Fibroblast of the aortic adventitia (primary cell): ENCODE measurements at regions not wholly inside any gene's neighbourhood (a gene's known extent, or its start where the extent isn't known, plus 50 kb on each side); places are given as distances from the start of the nearest gene placed in this dataset.
"Not testable (repeated sequence)": the region's sequence is repeated elsewhere in the genome, so short reads cannot be mapped to it uniquely, and the experiment has no call there.

Experiments used
- DNase-seq: peaks from one replicate; pipeline ENCODE4 v3.0.0-alpha.2; 2010; ENCODE audit warnings: low read depth
- H3K4me3 ChIP-seq: 2 replicates; pipeline ENCODE4 v1.5.1; 2011; ENCODE audit warnings: low read depth, mild to moderate bottlenecking, control low read depth, low read length, moderate library complexity
- TF ChIP-seq, protein P1 (sequence below): IDR thresholded peaks from 2 replicates; pipeline ENCODE4 v1.5.1; 2011; ENCODE audit warnings: mild to moderate bottlenecking, low read length, control low read depth, inconsistent platforms; ENCODE audit not compliant: insufficient read depth

DNA sequence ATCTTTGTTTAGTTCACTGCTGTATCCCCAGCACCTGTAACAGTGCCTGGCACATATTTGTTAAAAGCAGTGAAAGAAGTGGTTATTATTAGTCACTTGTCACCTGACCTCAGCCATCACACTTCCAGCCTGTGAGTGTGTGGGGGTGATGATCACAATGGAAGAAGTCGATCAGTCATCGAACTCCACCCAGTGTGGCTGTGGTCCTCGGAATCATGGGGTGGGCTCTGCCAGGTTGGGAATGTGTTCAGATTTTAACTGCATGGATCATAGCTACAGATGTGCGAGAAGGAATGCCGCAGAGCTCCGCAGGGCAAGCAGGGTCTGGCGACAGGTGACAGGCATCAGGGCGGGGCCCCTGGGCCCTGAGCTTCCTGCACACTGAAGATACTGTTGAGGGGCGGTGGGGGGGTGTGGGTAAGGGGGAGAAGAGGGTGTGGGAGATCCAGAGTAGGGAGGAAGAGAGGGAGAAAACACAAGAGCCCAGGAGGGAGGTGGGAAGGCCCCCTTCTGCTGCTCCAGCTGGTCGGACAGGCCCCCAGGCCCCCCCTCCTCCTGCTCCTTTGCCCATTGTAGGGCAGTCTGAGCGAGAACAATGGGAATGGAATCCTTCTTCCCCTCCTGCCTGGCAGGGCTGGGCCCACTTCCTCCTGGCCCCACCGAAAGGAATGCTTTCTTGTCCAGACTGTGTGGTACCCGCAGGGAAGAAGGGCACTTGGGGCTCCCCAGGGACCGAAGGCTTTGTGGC lies 89.6 kb downstream of the SPRY4 start:
- DNase-seq = peak; percentile 6
- TF ChIP-seq, protein P1, sequence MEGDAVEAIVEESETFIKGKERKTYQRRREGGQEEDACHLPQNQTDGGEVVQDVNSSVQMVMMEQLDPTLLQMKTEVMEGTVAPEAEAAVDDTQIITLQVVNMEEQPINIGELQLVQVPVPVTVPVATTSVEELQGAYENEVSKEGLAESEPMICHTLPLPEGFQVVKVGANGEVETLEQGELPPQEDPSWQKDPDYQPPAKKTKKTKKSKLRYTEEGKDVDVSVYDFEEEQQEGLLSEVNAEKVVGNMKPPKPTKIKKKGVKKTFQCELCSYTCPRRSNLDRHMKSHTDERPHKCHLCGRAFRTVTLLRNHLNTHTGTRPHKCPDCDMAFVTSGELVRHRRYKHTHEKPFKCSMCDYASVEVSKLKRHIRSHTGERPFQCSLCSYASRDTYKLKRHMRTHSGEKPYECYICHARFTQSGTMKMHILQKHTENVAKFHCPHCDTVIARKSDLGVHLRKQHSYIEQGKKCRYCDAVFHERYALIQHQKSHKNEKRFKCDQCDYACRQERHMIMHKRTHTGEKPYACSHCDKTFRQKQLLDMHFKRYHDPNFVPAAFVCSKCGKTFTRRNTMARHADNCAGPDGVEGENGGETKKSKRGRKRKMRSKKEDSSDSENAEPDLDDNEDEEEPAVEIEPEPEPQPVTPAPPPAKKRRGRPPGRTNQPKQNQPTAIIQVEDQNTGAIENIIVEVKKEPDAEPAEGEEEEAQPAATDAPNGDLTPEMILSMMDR = no peak

DNA sequence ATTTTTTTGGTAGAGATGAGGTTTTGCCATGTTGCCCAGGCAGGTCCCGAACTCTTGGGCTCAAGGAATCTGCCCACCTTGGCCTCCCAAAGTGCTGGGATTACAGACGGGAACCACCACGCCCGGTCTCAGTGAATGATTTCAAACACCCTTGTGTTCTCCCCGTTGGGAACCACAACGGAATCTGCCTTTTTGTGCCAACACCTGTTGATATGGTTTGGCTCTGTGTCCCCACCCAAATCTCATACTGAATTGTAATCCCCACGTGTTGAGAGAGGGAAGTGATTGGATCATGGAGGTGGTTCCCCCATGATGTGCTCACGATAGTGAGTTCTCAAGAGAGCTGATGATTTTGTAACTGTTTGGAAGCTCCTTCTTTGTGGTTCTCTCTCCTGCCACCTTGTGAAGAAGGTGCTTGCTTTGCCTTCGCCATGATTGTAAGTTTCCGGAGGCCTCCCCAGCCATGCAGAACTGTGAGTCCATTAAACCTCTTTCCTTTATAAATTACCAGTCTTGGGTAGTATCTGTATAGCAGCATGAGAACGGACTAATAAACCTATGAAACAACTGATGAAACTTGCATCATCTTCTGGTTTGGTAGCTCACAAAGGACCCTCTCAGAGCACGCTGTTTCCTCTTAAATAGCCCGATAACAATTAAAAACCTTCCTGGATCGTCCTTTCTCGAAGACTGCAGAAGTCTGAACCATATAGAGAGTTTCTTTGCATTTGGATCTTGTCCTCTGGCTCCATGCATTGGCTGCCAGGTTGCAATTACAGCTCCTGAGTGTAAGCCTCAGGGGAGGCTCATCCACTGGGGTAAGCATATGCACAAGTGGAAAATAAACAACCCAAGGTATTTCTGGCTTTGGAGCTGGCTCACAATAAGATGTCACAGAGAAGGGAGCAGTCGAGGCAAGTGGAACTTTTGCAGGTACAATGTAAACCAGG lies 91.5 kb downstream of the SPRY4 start:
- DNase-seq = no peak
- TF ChIP-seq, protein P1 = no peak
- H3K4me3 ChIP-seq = no peak overlapping the region

More for the DNA sequence above, 89.6 kb downstream of the SPRY4 start:
- no peak overlapping the region for H3K4me3 ChIP-seq

DNA sequence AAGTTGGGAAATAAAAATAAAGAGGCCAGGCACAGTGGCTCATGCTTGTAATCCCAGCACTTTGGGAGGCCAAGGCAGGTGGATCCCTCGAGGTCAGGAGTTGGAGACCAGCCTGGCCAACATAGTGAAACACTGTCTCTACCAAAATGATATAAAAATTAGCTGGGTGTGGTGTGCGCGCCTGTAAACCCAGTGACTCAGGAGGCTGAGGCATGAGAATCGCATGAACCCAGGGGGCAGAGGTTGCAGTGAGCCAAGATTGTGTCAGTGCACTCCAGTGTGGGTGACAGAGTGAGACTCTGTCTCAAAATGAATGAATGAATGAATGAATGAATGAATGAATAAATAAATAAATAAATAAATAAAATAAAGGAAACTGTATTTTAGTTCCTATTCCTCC lies 93.9 kb downstream of the SPRY4 start:
- not testable (repeated sequence) for H3K4me3 ChIP-seq, DNase-seq

DNA sequence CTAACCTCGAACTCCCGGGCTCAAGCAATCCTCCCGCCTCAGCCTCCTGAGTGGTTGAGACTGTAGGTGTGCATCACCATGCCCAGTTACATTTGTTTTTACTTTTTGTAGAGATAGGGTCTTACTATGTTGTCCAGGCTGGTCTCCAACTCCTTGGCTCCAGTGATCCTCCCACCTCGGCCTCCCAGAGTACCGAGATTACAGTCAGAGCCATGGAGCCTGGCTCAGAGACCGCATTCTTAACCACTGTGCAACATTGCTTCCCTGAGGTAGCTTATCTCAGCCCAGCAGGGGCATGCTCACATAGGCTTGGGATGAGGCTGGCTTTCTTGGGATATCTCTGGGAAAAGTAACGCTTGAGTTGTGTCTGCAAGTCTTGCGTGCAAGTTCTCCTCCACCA lies 99.7 kb downstream of the SPRY4 start:
- H3K4me3 ChIP-seq = no peak overlapping the region
- no peak for DNase-seq
- TF ChIP-seq, protein P1 = no peak

DNA sequence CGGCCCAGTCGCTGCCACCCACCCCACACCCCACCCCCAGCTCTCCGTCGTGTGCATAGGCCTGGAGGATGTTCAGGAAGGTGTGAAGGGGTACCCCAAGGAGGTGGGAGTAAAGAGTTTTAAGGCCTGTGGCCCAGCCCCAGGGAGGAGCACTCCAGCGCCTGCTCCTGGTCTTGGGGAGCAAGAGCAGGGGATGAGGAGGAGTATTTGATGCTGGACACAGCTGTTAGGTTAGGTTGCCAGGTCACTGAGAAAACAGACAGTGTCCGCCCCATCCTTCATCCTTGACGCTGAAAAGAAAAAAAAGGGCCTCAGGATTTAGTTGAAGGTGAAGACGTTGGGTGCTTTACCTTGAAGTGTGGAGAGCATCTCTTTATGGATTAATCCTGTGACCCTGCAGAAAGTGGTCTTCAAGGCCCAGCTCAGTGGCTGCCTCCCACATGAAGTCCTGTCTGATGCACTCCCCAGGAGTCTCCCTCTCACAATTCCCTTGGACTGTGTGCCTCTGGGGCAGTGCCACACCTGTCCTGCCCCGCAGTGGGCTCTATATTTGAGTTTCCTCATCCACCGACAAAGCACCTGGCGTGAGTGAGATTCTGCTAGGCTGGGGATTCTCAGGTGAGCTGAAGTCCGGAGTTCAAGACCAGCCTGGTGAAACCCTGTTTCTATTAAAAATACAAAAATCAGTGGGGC lies 101.8 kb downstream of the SPRY4 start:
- no peak for DNase-seq
- TF ChIP-seq, protein P1 = no peak
- no peak overlapping the region for H3K4me3 ChIP-seq

DNA sequence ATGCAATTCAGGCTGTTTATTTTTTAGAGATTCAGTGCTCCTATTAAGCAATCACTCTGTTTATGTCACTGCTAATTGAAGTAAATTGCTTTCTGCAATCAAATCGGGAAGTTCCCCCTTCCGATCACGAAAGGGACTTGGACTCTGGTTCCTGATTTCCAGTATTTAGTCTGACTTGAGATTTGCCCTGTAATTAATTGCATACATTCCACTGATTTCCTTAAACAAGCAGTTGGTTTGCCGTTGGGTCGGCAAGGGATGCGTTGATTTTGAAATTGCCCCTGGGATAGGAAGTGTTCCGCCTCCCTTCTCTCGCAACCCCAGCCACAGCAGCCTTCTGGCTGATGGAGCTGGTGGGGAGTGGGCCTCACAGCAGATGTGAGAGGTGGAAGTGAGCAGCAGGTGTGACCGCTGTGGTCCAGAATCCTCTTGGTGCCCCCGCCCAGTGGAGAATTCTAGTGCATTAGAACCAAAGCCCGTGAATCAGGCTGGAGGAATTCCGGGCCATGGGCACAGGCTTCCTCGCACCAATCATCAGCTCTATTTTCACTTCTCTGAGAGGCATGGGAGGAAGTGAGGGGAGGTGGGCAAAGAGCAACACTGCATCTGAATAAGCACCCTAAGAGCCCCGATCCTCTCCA lies 102.5 kb downstream of the SPRY4 start:
- TF ChIP-seq, protein P1 = no peak
- no peak for DNase-seq
- no peak overlapping the region for H3K4me3 ChIP-seq
